OCI-M2 (cell line): ENCODE measurements at regions not wholly inside any gene's neighbourhood (a gene's known extent, or its start where the extent isn't known, plus 50 kb on each side); places are given as distances from the start of the nearest gene placed in this dataset.
A peak's percentile ranks its signal among the peaks of the same experiment; 100 is the strongest.
"Not testable (repeated sequence)": the region's sequence is repeated elsewhere in the genome, so short reads cannot be mapped to it uniquely, and the experiment has no call there.

ENCODE experiments used
- DNase-seq: peaks from one replicate; lab custom pipeline; 2025; ENCODE audit not compliant: unreplicated experiment; lab: John Stamatoyannopoulos, UW

- DNase-seq, result peak; percentile 35
These were observed 220.0 kb upstream of the KCND2 start for GRCh38 chr7:120052884-120053382.

GRCh38 chr7:120053390-120053961, 219.5 kb upstream of the KCND2 start:
- DNase-seq, result peak; percentile 48

- DNase-seq, result no peak
These were observed 218.4 kb upstream of the KCND2 start for GRCh38 chr7:120054376-120055100.

- DNase-seq, result no peak
These were observed 217.7 kb upstream of the KCND2 start for GRCh38 chr7:120055300-120055699.

- DNase-seq, result no peak
These were observed 216.7 kb upstream of the KCND2 start for GRCh38 chr7:120056227-120056626.

GRCh38 chr7:120059641-120060040, 213.3 kb upstream of the KCND2 start:
- no peak for DNase-seq

GRCh38 chr7:120060281-120060680, 212.7 kb upstream of the KCND2 start:
- no peak for DNase-seq

- no peak for DNase-seq
These were observed 212.1 kb upstream of the KCND2 start for GRCh38 chr7:120060875-120061274.

GRCh38 chr7:120064565-120064964, 208.4 kb upstream of the KCND2 start:
- no peak for DNase-seq

GRCh38 chr7:120066898-120067297, 206.1 kb upstream of the KCND2 start:
- DNase-seq, result not testable (repeated sequence)

- no peak for DNase-seq
These were observed 202.8 kb upstream of the KCND2 start for GRCh38 chr7:120070201-120070600.

GRCh38 chr7:120077777-120078176, 195.2 kb upstream of the KCND2 start:
- DNase-seq, result no peak

GRCh38 chr7:120079022-120079421, 194.0 kb upstream of the KCND2 start:
- no peak for DNase-seq

GRCh38 chr7:120079704-120080103, 193.3 kb upstream of the KCND2 start:
- no peak for DNase-seq

GRCh38 chr7:120086468-120086867, 186.5 kb upstream of the KCND2 start:
- DNase-seq, result not testable (repeated sequence)

GRCh38 chr7:120089968-120090367, 183.0 kb upstream of the KCND2 start:
- DNase-seq, result peak; percentile 9

- DNase-seq, result no peak
These were observed 181.2 kb upstream of the KCND2 start for GRCh38 chr7:120091807-120092206.

GRCh38 chr7:120097020-120097419, 176.0 kb upstream of the KCND2 start:
- DNase-seq, result no peak

GRCh38 chr7:120097774-120098173, 175.2 kb upstream of the KCND2 start:
- DNase-seq, result no peak

GRCh38 chr7:120108376-120108775, 164.6 kb upstream of the KCND2 start:
- no peak for DNase-seq

GRCh38 chr7:120110169-120110568, 162.8 kb upstream of the KCND2 start:
- no peak for DNase-seq

- no peak for DNase-seq
These were observed 158.3 kb upstream of the KCND2 start for GRCh38 chr7:120114626-120115025.

GRCh38 chr7:120123528-120123927, 149.4 kb upstream of the KCND2 start:
- no peak for DNase-seq
